Chondrocyte (in vitro differentiated cells): ENCODE measurements at regions not wholly inside any gene's neighbourhood (a gene's known extent, or its start where the extent isn't known, plus 50 kb on each side); places are given as distances from the start of the nearest gene placed in this dataset.

Experiments used
- DNase-seq: peaks from one replicate; pipeline ENCODE4 v3.0.0; 2021; ENCODE audit warnings: mixed read lengths, low spot score
- H3K27ac Mint-ChIP-seq: one replicate; pipeline ENCODE4 v1.8.0; 2021; ENCODE audit warnings: mild to moderate bottlenecking, moderate library complexity, mixed read lengths; ENCODE audit not compliant: unreplicated experiment
- H3K27me3 Mint-ChIP-seq: 2 replicates; pipeline ENCODE4 v1.8.0; 2021; ENCODE audit warnings: low read depth, mixed read lengths
- H3K36me3 Mint-ChIP-seq: 2 replicates; pipeline ENCODE4 v1.8.0; 2021; ENCODE audit warnings: low read depth, mixed read lengths
- H3K4me1 Mint-ChIP-seq: 2 replicates; pipeline ENCODE4 v1.8.0; 2021; ENCODE audit warnings: low read depth, mild to moderate bottlenecking, mixed read lengths
- H3K4me3 Mint-ChIP-seq: one replicate; pipeline ENCODE4 v1.8.0; 2021; ENCODE audit warnings: mild to moderate bottlenecking, moderate library complexity, mixed read lengths; ENCODE audit not compliant: unreplicated experiment
- H3K9me3 Mint-ChIP-seq: 2 replicates; pipeline ENCODE4 v1.8.0; 2021; ENCODE audit warnings: low read depth, mixed read lengths
- TF ChIP-seq, protein P1 (sequence below): fragments of 200-600 bp; sonication (generic); IDR thresholded peaks from 2 replicates; pipeline ENCODE4 v1.5.0; 2021; ENCODE audit warnings: antibody characterized with exemption, mild to moderate bottlenecking, moderate library complexity

DNA sequence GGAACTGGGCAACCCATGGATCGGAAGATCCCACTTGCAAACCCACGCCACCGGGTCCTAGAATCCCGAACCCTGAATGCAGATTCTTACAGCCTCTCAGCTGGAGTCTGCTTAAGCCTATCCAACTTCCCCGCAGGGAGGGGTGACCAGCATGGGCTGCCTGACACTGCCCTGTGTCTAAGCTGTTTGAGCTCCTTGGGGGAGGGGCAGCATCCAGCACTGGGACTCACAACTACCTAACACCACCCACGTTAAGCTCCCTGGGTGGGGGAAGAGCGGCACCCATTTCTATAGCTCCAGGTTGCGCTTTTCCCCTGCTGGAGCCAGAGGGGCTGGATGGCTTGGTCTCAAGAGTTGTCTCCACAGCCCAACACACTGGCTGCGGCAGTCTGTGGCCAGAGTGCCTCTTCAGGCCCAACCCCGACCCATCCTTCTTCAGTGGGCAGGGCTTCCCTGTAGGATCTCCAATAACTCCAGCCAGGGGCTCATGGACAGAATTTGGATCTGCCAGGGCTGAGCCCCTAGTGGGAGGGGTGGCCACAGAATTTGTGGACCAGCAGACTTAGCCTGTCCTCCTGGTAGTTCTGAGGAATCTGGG lies 649.2 kb downstream of the TUSC7 start:
- Mint-ChIP-seq H3K27me3 (peaks cover 2% of the 10 kb centered on the region), H3K9me3 (peaks cover 34% of the 10 kb centered on the region), H3K4me1 (no peaks in the 10 kb centered on the region), H3K36me3 (peaks cover 4% of the 10 kb centered on the region), H3K4me3 (no peak overlapping the region), H3K27ac (no peak overlapping the region)
- no peak for DNase-seq
- TF ChIP-seq, protein P1, sequence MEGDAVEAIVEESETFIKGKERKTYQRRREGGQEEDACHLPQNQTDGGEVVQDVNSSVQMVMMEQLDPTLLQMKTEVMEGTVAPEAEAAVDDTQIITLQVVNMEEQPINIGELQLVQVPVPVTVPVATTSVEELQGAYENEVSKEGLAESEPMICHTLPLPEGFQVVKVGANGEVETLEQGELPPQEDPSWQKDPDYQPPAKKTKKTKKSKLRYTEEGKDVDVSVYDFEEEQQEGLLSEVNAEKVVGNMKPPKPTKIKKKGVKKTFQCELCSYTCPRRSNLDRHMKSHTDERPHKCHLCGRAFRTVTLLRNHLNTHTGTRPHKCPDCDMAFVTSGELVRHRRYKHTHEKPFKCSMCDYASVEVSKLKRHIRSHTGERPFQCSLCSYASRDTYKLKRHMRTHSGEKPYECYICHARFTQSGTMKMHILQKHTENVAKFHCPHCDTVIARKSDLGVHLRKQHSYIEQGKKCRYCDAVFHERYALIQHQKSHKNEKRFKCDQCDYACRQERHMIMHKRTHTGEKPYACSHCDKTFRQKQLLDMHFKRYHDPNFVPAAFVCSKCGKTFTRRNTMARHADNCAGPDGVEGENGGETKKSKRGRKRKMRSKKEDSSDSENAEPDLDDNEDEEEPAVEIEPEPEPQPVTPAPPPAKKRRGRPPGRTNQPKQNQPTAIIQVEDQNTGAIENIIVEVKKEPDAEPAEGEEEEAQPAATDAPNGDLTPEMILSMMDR = no peak

DNA sequence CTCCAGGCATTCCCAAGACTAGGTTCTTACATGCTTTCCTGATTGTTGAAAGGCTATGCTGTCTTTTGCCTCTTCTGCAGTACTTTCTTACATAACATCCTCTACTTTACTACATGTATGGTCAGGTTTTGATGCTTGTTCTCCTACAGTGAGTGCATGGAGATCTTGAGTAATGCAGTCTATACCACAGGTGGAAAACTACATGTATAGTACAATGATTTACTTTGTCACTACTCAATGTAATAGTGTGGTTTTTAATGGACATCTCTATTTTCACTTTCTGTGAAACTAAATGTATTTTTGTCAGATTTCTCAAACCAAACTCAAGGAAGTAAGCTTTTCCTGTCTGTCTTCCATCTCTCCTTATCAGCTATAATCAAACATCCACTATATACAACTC lies 657.0 kb downstream of the TUSC7 start:
- Mint-ChIP-seq H3K9me3 (peaks cover 21% of the 10 kb centered on the region), H3K27me3 (peaks cover 4% of the 10 kb centered on the region), H3K4me3 (no peak overlapping the region), H3K36me3 (no peaks in the 10 kb centered on the region), H3K27ac (no peak overlapping the region), H3K4me1 (peaks cover 9% of the 10 kb centered on the region)
- TF ChIP-seq, protein P1 = no peak
- DNase-seq = no peak

DNA sequence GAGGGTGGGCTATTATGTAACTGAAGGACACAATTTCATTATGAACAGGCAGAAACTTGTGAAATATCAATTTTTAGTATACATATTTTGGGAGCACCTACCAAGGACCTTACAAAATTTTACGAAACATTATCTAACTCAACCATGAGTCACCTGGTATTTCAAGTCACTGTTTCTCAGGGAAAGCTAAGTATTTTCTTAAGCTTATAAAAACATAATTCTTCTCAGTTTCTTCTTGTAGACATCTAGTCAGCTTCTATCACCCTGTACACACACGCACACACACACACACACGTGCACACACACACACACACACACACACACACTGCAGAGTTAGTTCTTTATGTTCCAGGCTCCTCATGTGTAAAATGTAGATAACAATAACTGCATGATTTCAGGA lies 658.3 kb downstream of the TUSC7 start:
- Mint-ChIP-seq H3K27me3 (peaks cover 4% of the 10 kb centered on the region), H3K27ac (no peak overlapping the region), H3K36me3 (no peaks in the 10 kb centered on the region), H3K4me3 (no peak overlapping the region), H3K9me3 (peaks cover 8% of the 10 kb centered on the region), H3K4me1 (peaks cover 9% of the 10 kb centered on the region)
- TF ChIP-seq, protein P1 = no peak
- no peak for DNase-seq

DNA sequence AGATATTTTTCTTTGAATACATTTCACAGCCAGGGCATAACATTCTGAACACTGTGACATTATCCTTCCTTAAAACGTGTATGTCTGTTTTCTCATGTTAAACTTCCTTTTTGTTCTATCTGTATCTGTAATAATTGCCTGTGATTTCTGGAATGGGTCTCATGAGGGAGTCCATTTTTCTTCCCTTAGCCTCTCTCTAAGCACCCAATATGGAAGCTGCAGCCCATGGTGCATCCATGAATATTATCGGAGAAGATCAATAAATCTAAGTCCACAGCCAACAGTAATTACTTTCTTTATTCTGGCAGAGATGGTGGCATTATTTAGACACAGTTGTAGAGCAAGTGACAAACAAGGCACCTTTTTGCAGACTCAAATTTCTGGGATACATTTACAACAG lies 671.1 kb downstream of the TUSC7 start:
- Mint-ChIP-seq H3K9me3 (peaks cover 16% of the 10 kb centered on the region), H3K27ac (no peak overlapping the region), H3K27me3 (peaks cover 4% of the 10 kb centered on the region), H3K36me3 (peaks cover 2% of the 10 kb centered on the region), H3K4me1 (no peaks in the 10 kb centered on the region), H3K4me3 (no peak overlapping the region)
- TF ChIP-seq, protein P1 = no peak
- no peak for DNase-seq

DNA sequence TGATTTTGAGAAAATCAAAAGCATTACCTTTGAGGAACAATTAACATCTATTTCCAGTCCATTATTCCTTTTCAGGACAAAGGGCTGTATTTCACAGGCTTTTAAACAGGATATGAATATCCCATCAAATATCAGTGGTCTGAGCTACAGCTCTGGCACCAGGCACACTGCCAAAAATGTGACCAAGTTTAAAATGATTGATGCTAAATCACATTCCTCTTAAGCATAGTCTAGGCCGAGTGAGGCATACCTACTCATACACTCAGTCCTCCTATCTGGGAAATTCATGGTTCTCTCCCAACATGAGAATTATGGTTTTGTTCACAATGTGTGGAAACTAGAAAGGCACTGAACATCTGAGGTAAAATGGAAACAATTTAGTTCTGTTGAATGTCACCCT lies 683.5 kb downstream of the TUSC7 start:
- TF ChIP-seq, protein P1 = no peak
- DNase-seq = no peak
- no peak overlapping the region for H3K4me3 Mint-ChIP-seq
- H3K36me3 Mint-ChIP-seq = no peaks in the 10 kb centered on the region
- no peaks in the 10 kb centered on the region for H3K9me3 Mint-ChIP-seq
- peak overlapping the region; percentile 23 for H3K27ac Mint-ChIP-seq
- H3K27me3 Mint-ChIP-seq = peaks cover 29% of the 10 kb centered on the region
- no peaks in the 10 kb centered on the region for H3K4me1 Mint-ChIP-seq
